ENCODE measurements at regions not wholly inside any gene's neighbourhood (a gene's known extent, or its start where the extent isn't known, plus 50 kb on each side); places are given as distances from the start of the nearest gene placed in this dataset.

DNA sequence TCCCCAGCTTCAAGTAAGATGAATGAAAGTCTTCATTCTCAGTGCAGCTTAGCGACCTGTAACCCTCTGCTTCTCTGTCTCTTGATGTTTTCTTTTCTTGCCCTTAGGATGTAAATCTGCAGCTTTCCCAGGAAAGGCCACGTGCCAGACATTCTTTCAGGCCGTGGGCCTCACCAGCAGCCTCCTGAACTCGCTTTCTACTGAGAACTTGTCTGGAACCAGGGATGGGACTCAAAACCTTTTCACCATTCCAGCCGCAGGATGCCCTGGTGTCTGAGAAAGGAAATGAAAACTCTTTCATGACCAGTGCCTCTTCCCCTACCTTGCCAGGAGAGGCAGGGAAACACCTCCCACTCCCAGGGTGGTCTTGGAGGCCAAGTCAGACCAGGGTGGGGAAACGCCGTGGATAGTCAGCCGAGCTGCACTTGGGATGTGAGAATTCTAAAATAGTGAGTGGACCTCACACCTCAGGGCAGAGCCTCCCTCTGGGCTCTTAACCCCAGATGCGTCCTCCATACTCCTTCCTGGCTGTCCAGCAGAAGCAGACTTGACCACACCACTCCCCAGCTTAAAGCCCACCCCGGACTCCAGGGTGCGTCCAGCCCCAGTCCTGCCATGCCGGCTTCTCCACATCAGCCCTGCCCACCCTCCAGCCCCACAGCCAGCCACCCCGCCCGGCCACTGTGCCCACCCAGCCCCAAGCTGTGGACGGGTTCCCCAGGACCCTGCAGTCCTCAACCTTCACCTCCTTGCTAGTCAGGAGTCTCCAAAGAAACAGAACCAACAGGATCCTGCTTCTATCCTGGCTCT, 115.5 kb downstream of the TWIST2 start:
- Histone ChIP-seq H3K4me3 (no peak overlapping the region), H3K27me3 (no peaks in the 10 kb centered on the region), H3K4me1 (no peaks in the 10 kb centered on the region), H3K27ac (no peak overlapping the region), H3K36me3 (no peaks in the 10 kb centered on the region), H3K9me3 (no peaks in the 10 kb centered on the region)
- DNase-seq, result no peak
- intact Hi-C loops (cut with DNase I; ENCODE audit: low total_unique reads), result no loop called here
- no peak for TF ChIP-seq POLR2A (IDR thresholded peaks at IDR 0.05)
- TF ChIP-seq, protein P1, sequence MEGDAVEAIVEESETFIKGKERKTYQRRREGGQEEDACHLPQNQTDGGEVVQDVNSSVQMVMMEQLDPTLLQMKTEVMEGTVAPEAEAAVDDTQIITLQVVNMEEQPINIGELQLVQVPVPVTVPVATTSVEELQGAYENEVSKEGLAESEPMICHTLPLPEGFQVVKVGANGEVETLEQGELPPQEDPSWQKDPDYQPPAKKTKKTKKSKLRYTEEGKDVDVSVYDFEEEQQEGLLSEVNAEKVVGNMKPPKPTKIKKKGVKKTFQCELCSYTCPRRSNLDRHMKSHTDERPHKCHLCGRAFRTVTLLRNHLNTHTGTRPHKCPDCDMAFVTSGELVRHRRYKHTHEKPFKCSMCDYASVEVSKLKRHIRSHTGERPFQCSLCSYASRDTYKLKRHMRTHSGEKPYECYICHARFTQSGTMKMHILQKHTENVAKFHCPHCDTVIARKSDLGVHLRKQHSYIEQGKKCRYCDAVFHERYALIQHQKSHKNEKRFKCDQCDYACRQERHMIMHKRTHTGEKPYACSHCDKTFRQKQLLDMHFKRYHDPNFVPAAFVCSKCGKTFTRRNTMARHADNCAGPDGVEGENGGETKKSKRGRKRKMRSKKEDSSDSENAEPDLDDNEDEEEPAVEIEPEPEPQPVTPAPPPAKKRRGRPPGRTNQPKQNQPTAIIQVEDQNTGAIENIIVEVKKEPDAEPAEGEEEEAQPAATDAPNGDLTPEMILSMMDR (IDR thresholded peaks at IDR 0.05), result no peak

DNA sequence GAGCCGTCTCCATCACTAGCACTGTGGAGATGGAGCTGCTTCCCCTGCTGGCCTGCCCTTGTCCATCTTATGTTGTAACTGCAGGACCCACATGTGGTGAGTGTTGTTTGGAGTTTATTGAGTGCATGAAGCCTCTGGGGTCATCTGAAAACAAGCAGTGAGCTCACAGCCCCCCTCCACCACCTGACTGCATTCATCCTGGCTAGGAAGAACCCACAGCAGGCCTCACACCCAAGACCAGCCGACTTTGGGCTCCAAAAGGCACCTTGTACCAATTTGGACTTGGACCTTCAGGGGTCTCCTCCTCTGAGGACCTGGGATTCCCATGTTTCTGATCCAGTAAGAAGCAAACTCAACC, 116.1 kb downstream of the TWIST2 start:
- Histone ChIP-seq H3K36me3 (no peaks in the 10 kb centered on the region), H3K4me3 (no peak overlapping the region), H3K9me3 (no peaks in the 10 kb centered on the region), H3K4me1 (no peaks in the 10 kb centered on the region), H3K27me3 (no peaks in the 10 kb centered on the region), H3K27ac (no peak overlapping the region)
- intact Hi-C loops (cut with DNase I; ENCODE audit: low total_unique reads), result no loop called here
- no peak for DNase-seq
- TF ChIP-seq POLR2A (IDR thresholded peaks at IDR 0.05), result no peak
- TF ChIP-seq, protein P1 (IDR thresholded peaks at IDR 0.05), result no peak

DNA sequence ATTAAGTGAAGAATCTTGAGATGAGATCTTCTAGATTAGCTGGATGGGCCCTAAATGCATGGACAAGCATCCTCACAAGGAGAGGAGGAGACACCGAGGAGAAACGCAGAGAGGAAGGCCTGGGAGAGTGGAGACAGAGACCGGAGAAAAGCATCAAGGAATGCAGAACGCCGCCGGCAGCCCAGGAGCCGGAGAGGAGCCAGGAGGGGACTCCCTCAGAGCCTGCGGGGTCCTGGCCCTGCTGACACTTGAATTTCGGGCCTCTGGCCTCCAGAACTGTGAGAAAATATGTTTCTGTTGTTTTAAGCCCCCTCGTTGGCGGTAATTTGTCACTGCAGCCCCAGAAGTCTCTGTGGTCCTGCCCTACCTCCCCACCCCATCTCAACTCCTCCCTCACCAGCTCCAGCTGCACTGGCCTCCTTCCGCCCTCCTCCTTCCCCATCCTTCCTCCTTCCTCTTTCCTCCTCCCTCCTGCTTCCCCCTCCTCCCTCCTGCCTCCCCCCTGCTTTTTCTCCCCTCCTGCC, 116.7 kb downstream of the TWIST2 start:
- no peak overlapping the region for H3K27ac ChIP-seq
- TF ChIP-seq, protein P1 (IDR thresholded peaks at IDR 0.05), result no peak
- no peak for TF ChIP-seq POLR2A (IDR thresholded peaks at IDR 0.05)
- no peaks in the 10 kb centered on the region for H3K27me3 ChIP-seq
- intact Hi-C loops (cut with DNase I; ENCODE audit: low total_unique reads), result no loop called here
- DNase-seq, result no peak
- no peak overlapping the region for H3K4me3 ChIP-seq
- H3K36me3 ChIP-seq, result no peaks in the 10 kb centered on the region
- no peaks in the 10 kb centered on the region for H3K9me3 ChIP-seq
- H3K4me1 ChIP-seq, result no peaks in the 10 kb centered on the region

DNA sequence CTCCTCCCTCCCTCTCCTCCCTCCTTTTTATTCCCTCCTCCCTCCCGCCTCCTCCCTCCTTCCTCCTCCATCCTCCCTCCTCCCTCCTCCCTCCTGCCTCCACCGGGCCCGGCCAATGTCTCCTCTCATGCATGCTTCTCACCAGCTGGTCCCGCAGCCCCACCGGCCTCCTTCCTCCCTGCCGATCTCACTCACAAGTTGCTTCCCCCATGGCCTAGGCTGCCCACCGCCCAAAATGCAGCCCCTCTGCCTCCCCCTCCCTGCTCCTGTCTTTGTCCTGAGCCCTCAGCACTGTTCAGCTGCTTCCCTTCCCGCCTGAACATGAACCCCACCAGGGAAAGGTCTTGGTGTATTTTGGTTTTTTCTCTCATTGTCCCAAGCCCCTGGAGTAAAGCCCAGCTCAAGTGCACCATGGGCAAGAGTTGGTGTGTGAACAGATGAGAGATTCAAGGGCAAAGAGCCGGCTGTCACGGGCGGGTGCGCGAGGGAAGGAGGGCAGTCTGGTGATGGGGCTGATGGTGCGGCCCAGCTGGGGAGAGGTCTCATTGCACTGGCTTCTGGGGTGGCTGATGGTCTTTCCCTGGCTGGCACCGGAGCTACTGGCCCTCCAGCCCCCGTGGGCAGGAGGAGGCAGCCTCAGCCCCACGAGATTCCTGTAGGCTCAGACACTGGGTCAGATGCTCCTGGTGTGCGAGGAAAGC, 117.6 kb downstream of the TWIST2 start:
- Histone ChIP-seq H3K36me3 (no peaks in the 10 kb centered on the region), H3K4me3 (no peak overlapping the region), H3K9me3 (no peaks in the 10 kb centered on the region), H3K27me3 (no peaks in the 10 kb centered on the region), H3K4me1 (no peaks in the 10 kb centered on the region), H3K27ac (no peak overlapping the region)
- no peak for DNase-seq
- no peak for TF ChIP-seq POLR2A (IDR thresholded peaks at IDR 0.05)
- TF ChIP-seq, protein P1 (IDR thresholded peaks at IDR 0.05), result no peak
- intact Hi-C loops (cut with DNase I; ENCODE audit: low total_unique reads), result no loop called here

All from uterus (tissue), 3 donors.